ENCODE measurements at regions not wholly inside any gene's neighbourhood (a gene's known extent, or its start where the extent isn't known, plus 50 kb on each side); places are given as distances from the start of the nearest gene placed in this dataset.

GRCh38 chr12:63382930-63383329 is 231.9 kb upstream of the AVPR1A start:
- H3K27ac ChIP-seq: no peak overlapping the region

GRCh38 chr12:63362791-63363190 is 211.8 kb upstream of the AVPR1A start:
- DNase-seq (ENCODE audit: low spot score in 2 of 2): no peak
- H3K4me3 ChIP-seq: no peak overlapping the region
- no peaks in the 10 kb centered on the region for H3K36me3 ChIP-seq
- H3K27me3 ChIP-seq: no peaks in the 10 kb centered on the region
- 89 to 97% methylated on average over 1 of the region's 1 CpG for WGBS, 2 donors
- TF ChIP-seq EP300 (IDR thresholded peaks at IDR 0.05) (no peak), POLR2A (IDR thresholded peaks at IDR 0.05) (no peak)
- TF ChIP-seq, protein P1, sequence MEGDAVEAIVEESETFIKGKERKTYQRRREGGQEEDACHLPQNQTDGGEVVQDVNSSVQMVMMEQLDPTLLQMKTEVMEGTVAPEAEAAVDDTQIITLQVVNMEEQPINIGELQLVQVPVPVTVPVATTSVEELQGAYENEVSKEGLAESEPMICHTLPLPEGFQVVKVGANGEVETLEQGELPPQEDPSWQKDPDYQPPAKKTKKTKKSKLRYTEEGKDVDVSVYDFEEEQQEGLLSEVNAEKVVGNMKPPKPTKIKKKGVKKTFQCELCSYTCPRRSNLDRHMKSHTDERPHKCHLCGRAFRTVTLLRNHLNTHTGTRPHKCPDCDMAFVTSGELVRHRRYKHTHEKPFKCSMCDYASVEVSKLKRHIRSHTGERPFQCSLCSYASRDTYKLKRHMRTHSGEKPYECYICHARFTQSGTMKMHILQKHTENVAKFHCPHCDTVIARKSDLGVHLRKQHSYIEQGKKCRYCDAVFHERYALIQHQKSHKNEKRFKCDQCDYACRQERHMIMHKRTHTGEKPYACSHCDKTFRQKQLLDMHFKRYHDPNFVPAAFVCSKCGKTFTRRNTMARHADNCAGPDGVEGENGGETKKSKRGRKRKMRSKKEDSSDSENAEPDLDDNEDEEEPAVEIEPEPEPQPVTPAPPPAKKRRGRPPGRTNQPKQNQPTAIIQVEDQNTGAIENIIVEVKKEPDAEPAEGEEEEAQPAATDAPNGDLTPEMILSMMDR (IDR thresholded peaks at IDR 0.05): no peak
- peaks cover 0 to 10% (median 0%) of the 10 kb centered on the region in 4 donors for H3K9me3 ChIP-seq
- H3K4me1 ChIP-seq: no peaks in the 10 kb centered on the region
- H3K27ac ChIP-seq: no peak overlapping the region

More at GRCh38 chr12:63382930-63383329, 231.9 kb upstream of the AVPR1A start:
- DNase-seq (ENCODE audit: low spot score in 2 of 2): no peak
- TF ChIP-seq POLR2A (IDR thresholded peaks at IDR 0.05) (no peak), EP300 (IDR thresholded peaks at IDR 0.05) (no peak)
- TF ChIP-seq, protein P1 (IDR thresholded peaks at IDR 0.05): no peak
- Histone ChIP-seq H3K4me3 (no peak overlapping the region), H3K36me3 (no peaks in the 10 kb centered on the region), H3K27me3 (no peaks in the 10 kb centered on the region), H3K4me1 (no peaks in the 10 kb centered on the region), H3K9me3 (no peaks in the 10 kb centered on the region)

DNA sequence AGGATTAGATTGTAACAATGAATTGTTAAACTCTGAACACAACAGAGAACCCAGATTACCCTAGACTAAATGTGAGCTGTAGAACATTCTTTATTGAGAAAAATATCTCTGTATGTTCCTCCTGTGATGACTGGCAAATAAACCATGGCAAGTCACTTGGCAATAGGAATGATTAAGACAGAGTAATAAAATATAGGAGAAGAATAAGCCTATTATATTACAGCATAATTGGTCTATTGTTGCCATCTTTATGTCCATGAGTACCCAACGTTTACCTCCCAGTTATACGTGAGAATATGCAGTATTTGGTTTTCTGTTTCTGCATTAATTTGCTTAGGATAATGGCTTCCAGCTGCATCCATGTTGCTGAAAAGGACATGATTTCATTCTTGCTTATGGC is 211.2 kb upstream of the AVPR1A start:
- 50 to 54% methylated on average over 2 of the region's 2 CpGs for WGBS, 2 donors
- Histone ChIP-seq H3K27ac (no peak overlapping the region), H3K27me3 (no peaks in the 10 kb centered on the region), H3K4me3 (no peak overlapping the region), H3K9me3 (peaks cover 0 to 4% (median 0%) of the 10 kb centered on the region in 4 donors), H3K36me3 (no peaks in the 10 kb centered on the region), H3K4me1 (no peaks in the 10 kb centered on the region)
- no peak for DNase-seq (ENCODE audit: low spot score in 2 of 2)
- no peak for TF ChIP-seq POLR2A (IDR thresholded peaks at IDR 0.05)
- no peak for TF ChIP-seq EP300 (IDR thresholded peaks at IDR 0.05)
- TF ChIP-seq, protein P1 (IDR thresholded peaks at IDR 0.05): no peak

GRCh38 chr12:63354969-63355368 is 204.0 kb upstream of the AVPR1A start:
- 74 to 79% methylated on average over 1 of the region's 1 CpG for WGBS, 2 donors
- Histone ChIP-seq H3K27ac (no peak overlapping the region), H3K4me1 (no peaks in the 10 kb centered on the region), H3K4me3 (no peak overlapping the region), H3K9me3 (no peaks in the 10 kb centered on the region), H3K27me3 (no peaks in the 10 kb centered on the region), H3K36me3 (no peaks in the 10 kb centered on the region)
- TF ChIP-seq, protein P1 (IDR thresholded peaks at IDR 0.05): no peak
- no peak for TF ChIP-seq POLR2A (IDR thresholded peaks at IDR 0.05)
- TF ChIP-seq EP300 (IDR thresholded peaks at IDR 0.05): no peak
- DNase-seq (ENCODE audit: low spot score in 2 of 2): no peak

DNA sequence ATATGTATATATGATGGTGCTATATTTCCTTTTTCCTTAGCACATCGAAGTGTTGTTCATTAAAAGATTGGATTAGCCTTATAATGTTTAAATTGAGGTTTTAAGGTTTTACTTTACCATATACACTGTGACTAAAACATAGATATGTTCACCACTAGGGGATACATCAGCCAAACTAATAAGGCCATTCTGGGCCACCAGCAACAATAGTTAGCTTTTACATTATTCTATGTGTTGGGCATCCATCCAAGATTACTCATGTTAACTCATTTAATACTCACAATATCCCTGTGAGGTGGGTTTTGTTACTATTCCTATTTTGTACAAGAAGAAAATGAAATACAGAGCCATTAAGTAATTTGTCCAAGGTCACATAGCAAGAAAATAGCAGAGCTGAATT is 202.6 kb upstream of the AVPR1A start:
- Histone ChIP-seq H3K4me1 (no peaks in the 10 kb centered on the region), H3K9me3 (no peaks in the 10 kb centered on the region), H3K27me3 (no peaks in the 10 kb centered on the region), H3K36me3 (no peaks in the 10 kb centered on the region), H3K4me3 (no peak overlapping the region), H3K27ac (no peak overlapping the region)
- DNase-seq (ENCODE audit: low spot score in 2 of 2): no peak
- 63 to 90% methylated on average over 1 of the region's 1 CpG for WGBS, 2 donors
- TF ChIP-seq EP300 (IDR thresholded peaks at IDR 0.05) (no peak), POLR2A (IDR thresholded peaks at IDR 0.05) (no peak)
- TF ChIP-seq, protein P1 (IDR thresholded peaks at IDR 0.05): no peak
